Endothelial cell of umbilical vein (primary cell): ENCODE measurements at regions not wholly inside any gene's neighbourhood (a gene's known extent, or its start where the extent isn't known, plus 50 kb on each side); places are given as distances from the start of the nearest gene placed in this dataset.
"Not testable (repeated sequence)": the region's sequence is repeated elsewhere in the genome, so short reads cannot be mapped to it uniquely, and the experiment has no call there.

Experiments used
- BruUV-seq: library from RNA; stranded (reverse); fragments of 400-500 nt; replicated peaks from 2 replicates; lab custom pipeline; 2021; lab: Mats Ljungman, UMichigan
- CTCF ChIA-PET: fragments of 300-600, 350-600 bp; sonication (Branson Sonifier 250); formaldehyde crosslinking; loops from one replicate; lab custom pipeline; 2021; ENCODE audit warnings: antibody characterized with exemption, inconsistent platforms; lab: Charles Lee
- POLR2A ChIA-PET: fragments of 300-600, 350-600 bp; sonication (Branson Sonifier 250); formaldehyde crosslinking; loops from one replicate; lab custom pipeline; 2021; ENCODE audit warnings: antibody characterized with exemption, inconsistent platforms; lab: Charles Lee
- DNase-seq: peaks from one replicate; pipeline ENCODE4 v3.0.0-alpha.2; 2011; ENCODE audit warnings: low read depth, low spot score
- FAIRE-seq: peaks from 2 replicates; lab custom pipeline; 2011; peaks lifted over from hg19 to GRCh38; lab: Jason Lieb, UNC
- H2AFZ ChIP-seq: 2 replicates; pipeline ENCODE4 v1.6.0; 2012; ENCODE audit warnings: low read depth, low read length, control low read depth, inconsistent platforms
- H3K27ac ChIP-seq: 2 replicates; pipeline ENCODE4 v1.5.1; 2011; ENCODE audit warnings: low read depth, mild to moderate bottlenecking, control low read depth, low read length, moderate library complexity; ENCODE audit not compliant: insufficient read depth
- H3K27me3 ChIP-seq, 2 experiments: 2 replicates each; pipeline versions ENCODE4 v1.6.0 to v1.6.1; 2011; ENCODE audit warnings: low read length in 2 of 2, mixed read lengths in 1 of 2; ENCODE audit not compliant: control insufficient read depth in 2 of 2, insufficient read depth in 2 of 2
- H3K36me3 ChIP-seq, 2 experiments: 2 replicates in 1 of 2; 3 replicates in 1 of 2; pipeline ENCODE4 v1.5.1; 2011; ENCODE audit warnings: low read length in 2 of 2, mild to moderate bottlenecking in 1 of 2, moderate library complexity in 1 of 2; ENCODE audit not compliant: control insufficient read depth in 2 of 2, insufficient read depth in 2 of 2; ENCODE audit errors: extremely low read depth in 1 of 2
- H3K4me1 ChIP-seq: 3 replicates; pipeline ENCODE4 v1.5.1; 2011; ENCODE audit warnings: mild to moderate bottlenecking, low read length; ENCODE audit not compliant: control insufficient read depth, insufficient read depth; ENCODE audit errors: extremely low read depth
- H3K4me2 ChIP-seq: 2 replicates; pipeline ENCODE4 v1.6.1; 2011; ENCODE audit warnings: low read length, control low read depth, mixed read lengths; ENCODE audit not compliant: insufficient read depth
- H3K4me3 ChIP-seq, 3 experiments: fragments of 200-600 bp in 1 of 3; sonication (generic), shearing (Covaris generic) in 1 of 3; replicated peaks in 1 of 3; 2 replicates each; pipeline ENCODE4 v1.5.1; 2011 to 2016; ENCODE audit warnings: control low read depth in 3 of 3, low read length in 3 of 3, mild to moderate bottlenecking in 2 of 3, inconsistent platforms in 1 of 3, low read depth in 1 of 3, moderate library complexity in 1 of 3; ENCODE audit not compliant: insufficient read depth in 1 of 3
- H3K79me2 ChIP-seq: 2 replicates; pipeline ENCODE4 v1.6.0; 2012; ENCODE audit warnings: low read length, inconsistent platforms; ENCODE audit not compliant: control insufficient read depth, insufficient read depth
- H3K9ac ChIP-seq: replicated peaks from 2 replicates; pipeline ENCODE3; 2011; ENCODE audit warnings: low read length, control low read depth; ENCODE audit not compliant: insufficient read depth; ENCODE audit errors: extremely low read depth
- H3K9me1 ChIP-seq: replicated peaks from 3 replicates; pipeline ENCODE4 v1.6.0; 2011; ENCODE audit warnings: mild to moderate bottlenecking, low read length; ENCODE audit not compliant: control insufficient read depth, insufficient read depth; ENCODE audit errors: extremely low read depth
- H3K9me3 ChIP-seq: replicated peaks from 2 replicates; pipeline ENCODE4 v1.5.1; 2012; ENCODE audit warnings: low read length, inconsistent platforms; ENCODE audit not compliant: control insufficient read depth, insufficient read depth
- H4K20me1 ChIP-seq: replicated peaks from 2 replicates; pipeline ENCODE3; 2011; ENCODE audit warnings: mild to moderate bottlenecking, low read length; ENCODE audit not compliant: control insufficient read depth, insufficient read depth; ENCODE audit errors: extremely low read depth
- FOS ChIP-seq: IDR thresholded peaks from 2 replicates; pipeline ENCODE4 v1.6.1; 2011; ENCODE audit warnings: mild to moderate bottlenecking, low read length, moderate library complexity, borderline replicate concordance; ENCODE audit not compliant: insufficient read depth
- POLR2A ChIP-seq: IDR thresholded peaks from 2 replicates; pipeline ENCODE4 v1.6.1; 2012; ENCODE audit warnings: low read depth, mild to moderate bottlenecking, control low read depth, low read length
- dilution Hi-C: fragments of 300-500 bp; cut with MboI; formaldehyde crosslinking; loops from one replicate; pipeline ENCODE4 v1.15.0; 2019; ENCODE audit warnings: low sequenced_read_pairs; ENCODE audit not compliant: extremely low pct_ligation_motif_present
- intact Hi-C: fragments of 100-400 bp; cut with micrococcal nuclease; formaldehyde crosslinking; loops from one replicate; pipeline ENCODE4 v1.10.0; 2022
- TF ChIP-seq, protein P1 (sequence below), 2 donors: IDR thresholded peaks; 1 replicate in 1 of 2; 2 replicates in 1 of 2; pipeline ENCODE4 v1.5.1; 2011; ENCODE audit warnings: low read length in 2 of 2, mild to moderate bottlenecking in 2 of 2, moderate library complexity in 2 of 2, control low read depth in 1 of 2, inconsistent platforms in 1 of 2, low read depth in 1 of 2; ENCODE audit not compliant: insufficient read depth in 1 of 2; ENCODE audit errors: extremely low read depth in 1 of 2

DNA sequence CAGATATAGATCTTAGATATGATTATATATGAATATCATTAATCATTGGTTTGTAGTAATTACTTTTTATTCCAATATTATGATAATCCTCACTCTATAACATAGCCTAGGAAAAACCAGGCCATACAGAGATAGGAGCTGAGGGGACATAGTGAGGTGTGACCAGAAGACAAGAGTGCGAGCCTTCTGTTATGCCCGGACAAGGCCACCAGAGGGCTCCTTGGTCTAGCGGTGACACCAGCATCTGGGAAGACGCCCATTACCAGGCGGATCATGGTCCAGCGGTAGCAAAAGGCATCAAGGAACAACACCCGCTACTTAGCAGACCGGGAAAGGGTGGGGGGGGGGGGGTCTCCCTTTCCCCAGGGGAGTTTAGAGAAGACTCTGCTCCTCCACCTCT lies 96.4 kb upstream of the WSB1 start:
- H3K4me1 ChIP-seq, dilution Hi-C loops, H2AFZ ChIP-seq, H3K4me3 ChIP-seq, H3K27me3 ChIP-seq, H3K4me2 ChIP-seq, BruUV-seq, H3K79me2 ChIP-seq, H3K27ac ChIP-seq, H3K9me3 ChIP-seq, DNase-seq, H3K36me3 ChIP-seq, H3K9ac ChIP-seq, H4K20me1 ChIP-seq, POLR2A ChIA-PET, H3K9me1 ChIP-seq: not testable (repeated sequence)
- TF ChIP-seq, protein P1, sequence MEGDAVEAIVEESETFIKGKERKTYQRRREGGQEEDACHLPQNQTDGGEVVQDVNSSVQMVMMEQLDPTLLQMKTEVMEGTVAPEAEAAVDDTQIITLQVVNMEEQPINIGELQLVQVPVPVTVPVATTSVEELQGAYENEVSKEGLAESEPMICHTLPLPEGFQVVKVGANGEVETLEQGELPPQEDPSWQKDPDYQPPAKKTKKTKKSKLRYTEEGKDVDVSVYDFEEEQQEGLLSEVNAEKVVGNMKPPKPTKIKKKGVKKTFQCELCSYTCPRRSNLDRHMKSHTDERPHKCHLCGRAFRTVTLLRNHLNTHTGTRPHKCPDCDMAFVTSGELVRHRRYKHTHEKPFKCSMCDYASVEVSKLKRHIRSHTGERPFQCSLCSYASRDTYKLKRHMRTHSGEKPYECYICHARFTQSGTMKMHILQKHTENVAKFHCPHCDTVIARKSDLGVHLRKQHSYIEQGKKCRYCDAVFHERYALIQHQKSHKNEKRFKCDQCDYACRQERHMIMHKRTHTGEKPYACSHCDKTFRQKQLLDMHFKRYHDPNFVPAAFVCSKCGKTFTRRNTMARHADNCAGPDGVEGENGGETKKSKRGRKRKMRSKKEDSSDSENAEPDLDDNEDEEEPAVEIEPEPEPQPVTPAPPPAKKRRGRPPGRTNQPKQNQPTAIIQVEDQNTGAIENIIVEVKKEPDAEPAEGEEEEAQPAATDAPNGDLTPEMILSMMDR (IDR thresholded peaks at IDR 0.05; ENCODE audit: extremely low read depth in 1 of 2, insufficient read depth in 1 of 2, low read depth in 1 of 2, low read length in 2 of 2): peak; percentile 31 to 54
- CTCF ChIA-PET: interaction anchor here (0.7 to 5.1 kb wide), 10 partner anchors 9 to 557 kb away, joined by 3 to 31 read pairs (median 4); no protein-coding TSS in a partner anchor
- FAIRE-seq: peak; percentile 78
- intact Hi-C loops: loop anchor here (1.0 to 2.0 kb wide), 3 partner anchors 39 to 403 kb away; no protein-coding TSS in a partner anchor

DNA sequence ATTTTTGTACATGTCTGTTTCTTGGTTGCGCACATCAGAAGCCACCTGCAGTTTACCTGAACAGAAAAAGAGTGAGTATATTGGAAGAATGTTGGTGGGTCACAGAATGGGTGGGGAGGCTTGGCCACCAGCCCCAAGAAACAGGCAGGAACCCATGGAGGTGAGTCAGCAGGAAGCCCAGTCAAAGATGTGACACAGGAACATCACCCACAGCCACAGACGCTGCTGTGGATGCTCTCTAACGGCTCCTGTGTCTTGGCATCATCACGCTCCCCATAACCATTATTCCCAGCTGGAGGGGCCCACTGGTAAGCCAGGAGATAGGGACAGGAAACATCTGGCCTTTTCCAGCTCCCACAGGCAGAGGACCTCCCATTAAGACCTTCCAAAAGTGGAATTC lies 94.0 kb upstream of the WSB1 start:
- Histone ChIP-seq H3K27ac (no peak overlapping the region), H3K4me2 (no peak overlapping the region), H3K79me2 (no peaks in the 10 kb centered on the region), H3K9me1 (no peaks in the 10 kb centered on the region), H3K9ac (no peak overlapping the region), H2AFZ (peak overlapping the region; percentile 53), H3K4me3 (no peak overlapping the region), H3K4me1 (peaks cover 5% of the 10 kb centered on the region), H3K36me3 (no peaks in the 10 kb centered on the region), H3K9me3 (no peaks in the 10 kb centered on the region), H3K27me3 (no peaks in the 10 kb centered on the region), H4K20me1 (no peaks in the 10 kb centered on the region)
- intact Hi-C loops (no loop called here), dilution Hi-C loops (no loop called here)
- ChIA-PET POLR2A (no interaction called here), CTCF (interaction anchor here (0.8 to 5.1 kb wide), 3 partner anchors 34 to 133 kb away, joined by 3 to 31 read pairs (median 8); no protein-coding TSS in a partner anchor)
- peak; percentile 10 for DNase-seq
- FAIRE-seq: peak; percentile 69
- BruUV-seq: no TSS peak
- no peak for TF ChIP-seq POLR2A
- peak; percentile 53 for TF ChIP-seq FOS
